IPS-20b (cell line): ENCODE measurements at regions not wholly inside any gene's neighbourhood (a gene's known extent, or its start where the extent isn't known, plus 50 kb on each side); places are given as distances from the start of the nearest gene placed in this dataset.
"Not testable (repeated sequence)": the region's sequence is repeated elsewhere in the genome, so short reads cannot be mapped to it uniquely, and the experiment has no call there.

ENCODE experiments used
- H3K27ac ChIP-seq: one replicate; pipeline ENCODE4 v1.5.1; 2013; ENCODE audit warnings: low read length
- H3K27me3 ChIP-seq: 2 replicates; pipeline ENCODE4 v1.6.1; 2013; ENCODE audit warnings: mild to moderate bottlenecking, low read length, inconsistent platforms; ENCODE audit not compliant: insufficient read depth
- H3K36me3 ChIP-seq: 2 replicates; pipeline ENCODE4 v1.6.1; 2013; ENCODE audit warnings: low read depth, mild to moderate bottlenecking, inconsistent platforms, low read length, moderate library complexity; ENCODE audit not compliant: insufficient read depth
- H3K4me1 ChIP-seq: 2 replicates; pipeline ENCODE4 v1.6.1; 2013; ENCODE audit warnings: mild to moderate bottlenecking, control low read depth, inconsistent platforms, low read length, moderate library complexity; ENCODE audit not compliant: insufficient read depth
- H3K4me3 ChIP-seq: 2 replicates; pipeline ENCODE4 v1.5.1; 2013; ENCODE audit warnings: mild to moderate bottlenecking, low read length, inconsistent platforms
- H3K9ac ChIP-seq: 2 replicates; pipeline ENCODE4 v1.6.1; 2013; ENCODE audit warnings: low read depth, mild to moderate bottlenecking, inconsistent platforms, low read length, moderate library complexity
- H3K9me3 ChIP-seq: 2 replicates; pipeline ENCODE4 v1.6.1; 2013; ENCODE audit warnings: mild to moderate bottlenecking, low read depth, low read length, inconsistent platforms; ENCODE audit not compliant: insufficient read depth

DNA sequence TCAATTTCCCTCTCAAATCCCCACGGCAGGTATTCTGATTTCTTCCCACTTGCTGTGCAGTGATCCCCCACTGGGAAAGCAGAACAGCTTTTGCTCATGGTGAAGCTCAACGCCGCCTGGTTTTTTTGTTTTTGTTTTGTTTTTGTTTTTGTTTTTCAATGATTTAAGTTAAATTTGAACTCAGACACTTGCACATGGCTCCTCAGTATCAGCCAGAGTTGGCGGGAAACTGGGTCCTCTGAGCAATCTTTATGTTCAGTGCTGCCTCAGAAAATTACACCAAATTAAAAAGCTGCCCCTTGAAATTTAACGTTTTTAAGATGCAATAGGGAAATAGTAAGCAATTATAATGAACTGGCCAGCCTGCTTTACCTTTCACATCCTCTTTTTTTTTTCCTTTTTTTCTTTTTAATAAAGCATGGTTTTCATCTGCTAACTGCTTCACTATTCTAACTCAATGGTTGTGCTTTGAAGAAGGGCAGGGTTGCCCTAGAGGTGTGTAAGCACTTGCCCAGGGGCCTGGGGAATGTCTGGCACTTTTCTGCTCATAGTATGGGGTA is 277.0 kb upstream of the HNRNPA3 start:
- H3K27me3 ChIP-seq, result no peaks in the 10 kb centered on the region
- H3K36me3 ChIP-seq, result no peaks in the 10 kb centered on the region
- H3K4me1 ChIP-seq, result peaks cover 4% of the 10 kb centered on the region
- no peak overlapping the region for H3K4me3 ChIP-seq
- no peaks in the 10 kb centered on the region for H3K9me3 ChIP-seq
- H3K27ac ChIP-seq, result no peak overlapping the region
- H3K9ac ChIP-seq, result no peak overlapping the region

DNA sequence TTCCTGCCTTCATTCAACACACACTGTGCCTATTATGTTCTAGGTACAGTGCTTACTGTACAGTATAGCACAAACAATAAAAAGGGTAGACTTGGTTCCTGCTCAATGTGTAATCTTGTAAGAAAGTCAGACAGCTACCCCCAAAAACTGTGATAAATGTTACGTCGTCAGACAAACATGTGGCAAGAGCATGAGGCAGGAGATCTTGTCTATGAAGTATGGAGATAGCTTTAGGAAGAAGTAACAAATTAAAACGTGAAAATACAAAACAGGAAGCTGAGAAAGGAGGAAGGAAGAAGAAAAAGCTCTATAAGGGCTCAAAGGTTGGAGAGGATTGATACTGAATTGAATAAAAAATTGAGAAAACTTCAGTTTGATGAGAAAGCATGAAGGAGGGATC is 276.2 kb upstream of the HNRNPA3 start:
- H3K27me3 ChIP-seq, result no peaks in the 10 kb centered on the region
- H3K4me1 ChIP-seq, result peaks cover 4% of the 10 kb centered on the region
- no peaks in the 10 kb centered on the region for H3K36me3 ChIP-seq
- no peak overlapping the region for H3K27ac ChIP-seq
- H3K9ac ChIP-seq, result no peak overlapping the region
- H3K4me3 ChIP-seq, result no peak overlapping the region
- H3K9me3 ChIP-seq, result no peaks in the 10 kb centered on the region

DNA sequence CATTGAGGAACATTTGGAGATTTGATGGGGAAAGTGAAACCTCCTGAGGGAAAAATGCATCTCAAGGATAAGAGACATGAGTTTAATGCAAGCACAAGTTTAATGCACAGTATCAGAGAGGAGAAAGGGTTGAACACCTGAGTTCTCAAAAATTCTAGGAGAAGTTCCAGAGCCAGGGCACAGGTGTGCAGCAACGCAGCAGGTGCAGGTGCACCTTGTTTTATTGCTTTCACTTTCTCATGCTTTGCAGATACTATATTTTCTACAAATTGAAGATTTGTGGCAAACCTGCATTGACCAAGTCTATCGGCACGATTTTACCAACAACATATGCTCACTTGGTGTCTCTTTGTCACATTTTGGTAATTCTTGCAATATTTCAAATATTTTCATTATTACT is 267.6 kb upstream of the HNRNPA3 start:
- H3K27me3 ChIP-seq, result no peaks in the 10 kb centered on the region
- H3K9me3 ChIP-seq, result no peaks in the 10 kb centered on the region
- H3K4me3 ChIP-seq, result no peak overlapping the region
- H3K36me3 ChIP-seq, result no peaks in the 10 kb centered on the region
- H3K4me1 ChIP-seq, result no peaks in the 10 kb centered on the region
- H3K9ac ChIP-seq, result no peak overlapping the region
- no peak overlapping the region for H3K27ac ChIP-seq

DNA sequence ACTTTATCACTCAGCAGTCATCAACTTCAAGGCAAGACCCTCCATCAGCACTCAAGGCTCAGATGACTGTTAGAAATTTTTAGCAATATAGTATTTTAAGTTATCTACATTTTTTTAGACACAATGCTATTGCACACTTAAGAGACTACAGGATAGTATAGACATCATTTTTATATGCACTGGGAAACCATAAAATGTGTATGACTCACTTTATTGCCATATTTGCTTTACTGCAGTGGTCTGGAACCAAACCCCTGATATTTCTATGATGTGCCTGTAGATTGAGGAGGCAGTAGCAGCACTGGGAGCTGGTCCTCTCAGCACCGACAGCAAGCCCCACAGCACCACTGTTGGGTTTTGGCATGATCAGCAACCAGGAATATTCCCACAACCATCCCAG is 264.8 kb upstream of the HNRNPA3 start:
- Histone ChIP-seq H3K27me3 (no peaks in the 10 kb centered on the region), H3K36me3 (no peaks in the 10 kb centered on the region), H3K4me3 (no peak overlapping the region), H3K27ac (no peak overlapping the region), H3K4me1 (no peaks in the 10 kb centered on the region), H3K9me3 (no peaks in the 10 kb centered on the region; the same call in 1 of the 2 replicates), H3K9ac (no peak overlapping the region)

DNA sequence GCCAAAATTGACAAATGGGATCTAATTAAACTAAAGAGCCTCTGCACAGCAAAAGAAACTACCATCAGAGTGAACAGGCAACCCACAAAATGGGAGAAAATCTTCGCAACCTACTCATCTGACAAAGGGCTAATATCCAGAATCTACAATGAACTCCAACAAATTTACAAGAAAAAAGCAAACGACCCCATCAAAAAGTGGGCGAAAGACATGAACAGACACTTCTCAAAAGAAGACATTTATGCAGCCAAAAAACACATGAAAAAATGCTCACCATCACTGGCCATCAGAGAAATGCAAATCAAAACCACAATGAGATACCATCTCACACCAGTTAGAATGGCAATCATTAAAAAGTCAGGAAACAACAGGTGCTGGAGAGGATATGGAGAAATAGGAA is 261.4 kb upstream of the HNRNPA3 start:
- not testable (repeated sequence) for H3K9me3 ChIP-seq, H3K36me3 ChIP-seq, H3K27ac ChIP-seq

DNA sequence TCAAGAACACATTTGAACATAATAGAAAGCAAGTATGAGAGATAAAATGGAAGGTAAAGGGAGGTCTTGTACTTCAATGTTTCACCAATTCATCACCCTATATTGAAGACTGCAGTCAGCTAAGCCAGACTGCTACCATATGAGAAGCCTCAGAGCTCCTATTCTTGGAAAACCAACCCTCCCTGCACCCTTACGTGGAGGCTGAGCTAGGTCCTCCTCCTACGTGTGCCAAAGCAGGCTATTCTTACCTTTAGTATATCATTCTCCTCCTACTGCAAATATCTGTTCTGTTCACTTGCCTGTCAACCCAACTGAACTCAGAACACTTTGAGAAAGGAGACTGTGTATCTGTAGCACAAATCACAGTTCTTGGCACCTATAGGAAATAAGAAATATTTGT is 255.8 kb upstream of the HNRNPA3 start:
- Histone ChIP-seq H3K9ac (no peak overlapping the region), H3K4me1 (0 out of 2 replicates have a peak, but pooled peaks cover under 1% of the 10 kb centered on the region), H3K27me3 (no peaks in the 10 kb centered on the region), H3K4me3 (no peak overlapping the region), H3K36me3 (no peaks in the 10 kb centered on the region), H3K27ac (no peak overlapping the region), H3K9me3 (no peaks in the 10 kb centered on the region)

More for the DNA sequence above, 261.4 kb upstream of the HNRNPA3 start:
- H3K9ac ChIP-seq, H3K4me1 ChIP-seq, H3K4me3 ChIP-seq, H3K27me3 ChIP-seq: not testable (repeated sequence)

DNA sequence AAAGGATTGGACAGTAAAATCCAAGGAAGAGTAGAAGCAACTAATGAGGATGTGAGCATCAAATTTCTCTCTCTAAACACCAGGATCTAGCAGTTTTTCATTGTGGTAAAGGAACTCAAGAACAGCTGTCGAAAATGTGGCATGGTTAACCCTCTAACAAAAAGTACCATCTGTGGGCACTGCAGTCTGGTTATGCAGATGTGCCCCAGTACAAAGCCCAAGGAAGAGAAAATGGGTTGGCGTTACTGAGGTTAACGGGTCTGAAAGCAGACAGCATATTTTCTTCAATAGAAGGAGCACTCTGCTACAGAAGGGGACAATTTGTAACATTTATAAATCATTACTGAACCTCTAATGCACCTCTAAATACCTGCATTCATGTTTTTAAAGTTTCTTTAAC is 253.0 kb upstream of the HNRNPA3 start:
- H3K9ac ChIP-seq, result no peak overlapping the region
- H3K4me3 ChIP-seq, result no peak overlapping the region
- H3K36me3 ChIP-seq, result no peaks in the 10 kb centered on the region
- H3K4me1 ChIP-seq, result 0 out of 2 replicates have a peak, but pooled peaks cover 2% of the 10 kb centered on the region
- H3K27me3 ChIP-seq, result no peaks in the 10 kb centered on the region
- H3K9me3 ChIP-seq, result no peaks in the 10 kb centered on the region
- no peak overlapping the region for H3K27ac ChIP-seq

DNA sequence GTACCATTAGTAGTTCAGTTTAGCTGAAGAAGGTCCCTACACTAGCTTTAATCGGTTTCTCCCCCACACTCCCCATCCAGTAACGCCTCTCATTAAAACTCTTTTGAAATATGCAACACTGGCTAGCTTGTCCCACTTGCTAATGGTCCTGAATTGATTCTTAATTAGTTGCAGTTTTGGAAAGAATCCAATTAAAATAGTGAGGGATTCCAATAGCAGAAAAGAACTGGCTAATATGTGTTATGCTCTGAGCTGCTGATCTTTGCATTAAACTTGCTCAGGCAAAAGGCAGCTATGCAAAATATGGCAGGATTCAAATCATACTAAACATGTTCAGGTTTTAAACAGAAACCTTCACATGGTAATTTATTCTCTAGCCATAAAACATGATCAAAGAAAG is 252.5 kb upstream of the HNRNPA3 start:
- Histone ChIP-seq H3K4me1 (0 out of 2 replicates have a peak, but pooled peaks cover 2% of the 10 kb centered on the region), H3K27ac (no peak overlapping the region), H3K9me3 (no peaks in the 10 kb centered on the region), H3K9ac (no peak overlapping the region), H3K27me3 (no peaks in the 10 kb centered on the region), H3K36me3 (no peaks in the 10 kb centered on the region), H3K4me3 (no peak overlapping the region)

DNA sequence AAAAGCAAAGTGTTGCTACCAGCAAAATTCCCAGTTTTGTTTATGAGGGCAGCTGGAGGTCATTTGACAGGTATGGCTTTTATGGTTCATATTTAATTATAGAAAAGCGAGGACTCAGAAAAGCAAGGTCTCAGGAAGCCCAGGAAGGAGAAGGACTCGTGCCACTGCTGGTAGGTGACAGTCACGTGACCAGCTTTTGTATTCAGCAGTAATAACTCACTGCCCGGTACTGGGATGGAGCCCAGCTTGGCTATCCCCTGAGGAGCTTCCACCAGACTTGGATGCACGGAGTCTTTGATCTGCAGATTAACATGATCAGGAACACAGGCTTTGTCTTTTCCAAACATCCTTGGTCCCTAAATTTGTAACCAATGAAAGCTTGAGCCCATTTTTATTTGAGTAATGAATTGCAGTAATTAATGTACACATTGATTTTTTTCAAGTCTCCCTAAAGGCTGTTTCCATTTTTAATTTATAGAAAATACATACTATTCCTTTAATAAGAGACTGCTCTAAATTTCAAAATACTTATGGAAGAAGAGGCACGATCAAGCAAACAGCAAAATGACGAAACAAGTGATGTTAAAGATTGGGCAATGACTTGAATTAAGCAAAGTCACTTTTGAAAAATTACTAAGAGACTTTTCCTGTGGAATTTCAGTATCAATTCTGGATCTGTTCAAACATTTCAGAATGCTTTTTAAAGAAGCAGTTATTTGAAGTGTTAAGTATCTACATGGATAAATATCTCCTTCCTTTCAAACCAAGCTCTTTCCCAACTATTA is 251.7 kb upstream of the HNRNPA3 start:
- Histone ChIP-seq H3K9me3 (no peaks in the 10 kb centered on the region), H3K9ac (no peak overlapping the region), H3K27me3 (no peaks in the 10 kb centered on the region), H3K4me1 (0 out of 2 replicates have a peak, but pooled peaks cover 2% of the 10 kb centered on the region), H3K27ac (no peak overlapping the region), H3K4me3 (no peak overlapping the region), H3K36me3 (no peaks in the 10 kb centered on the region)

DNA sequence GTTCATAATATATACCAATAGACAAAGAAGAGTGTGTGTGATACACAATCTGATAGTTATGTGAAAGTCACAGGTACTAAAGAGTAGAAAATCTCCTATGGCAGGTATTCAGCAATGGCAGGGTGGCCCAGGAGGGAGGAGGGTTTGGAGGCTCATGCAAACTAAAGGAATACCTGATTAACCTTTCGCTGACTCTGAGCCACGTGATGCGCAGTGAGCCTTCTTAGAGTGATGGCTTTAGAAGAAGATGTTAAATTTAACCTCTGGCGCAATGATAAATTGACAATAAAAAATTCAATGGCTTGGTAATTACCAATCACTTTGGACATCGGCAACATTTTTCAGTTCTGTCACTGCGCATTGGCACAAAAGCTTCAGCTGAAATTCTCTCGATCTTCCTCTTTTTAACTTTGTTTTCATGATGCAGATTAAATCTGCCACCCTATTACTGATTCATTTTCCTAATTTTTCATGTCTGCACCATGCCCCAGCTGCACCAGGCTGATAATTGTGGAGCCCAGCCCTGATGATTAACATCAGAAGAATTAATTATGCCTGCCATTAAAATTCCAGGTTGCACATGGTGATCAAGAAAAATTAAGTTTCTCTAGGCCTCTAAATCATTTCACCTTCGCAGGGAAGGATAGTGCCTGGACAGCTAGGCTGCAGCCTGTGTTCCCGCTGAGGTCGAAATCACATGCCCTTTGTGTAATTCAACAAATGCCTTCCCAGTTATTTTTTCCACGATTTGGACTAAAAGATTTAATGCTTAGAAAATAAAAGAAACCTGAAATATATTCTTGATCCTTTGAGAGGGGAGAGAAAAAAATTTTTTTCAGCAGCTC is 250.6 kb upstream of the HNRNPA3 start:
- H3K4me1 ChIP-seq, result 0 out of 2 replicates have a peak, but pooled peaks cover 2% of the 10 kb centered on the region
- H3K4me3 ChIP-seq, result no peak overlapping the region
- no peaks in the 10 kb centered on the region for H3K36me3 ChIP-seq
- no peak overlapping the region for H3K27ac ChIP-seq
- no peak overlapping the region for H3K9ac ChIP-seq
- H3K9me3 ChIP-seq, result no peaks in the 10 kb centered on the region
- H3K27me3 ChIP-seq, result no peaks in the 10 kb centered on the region

DNA sequence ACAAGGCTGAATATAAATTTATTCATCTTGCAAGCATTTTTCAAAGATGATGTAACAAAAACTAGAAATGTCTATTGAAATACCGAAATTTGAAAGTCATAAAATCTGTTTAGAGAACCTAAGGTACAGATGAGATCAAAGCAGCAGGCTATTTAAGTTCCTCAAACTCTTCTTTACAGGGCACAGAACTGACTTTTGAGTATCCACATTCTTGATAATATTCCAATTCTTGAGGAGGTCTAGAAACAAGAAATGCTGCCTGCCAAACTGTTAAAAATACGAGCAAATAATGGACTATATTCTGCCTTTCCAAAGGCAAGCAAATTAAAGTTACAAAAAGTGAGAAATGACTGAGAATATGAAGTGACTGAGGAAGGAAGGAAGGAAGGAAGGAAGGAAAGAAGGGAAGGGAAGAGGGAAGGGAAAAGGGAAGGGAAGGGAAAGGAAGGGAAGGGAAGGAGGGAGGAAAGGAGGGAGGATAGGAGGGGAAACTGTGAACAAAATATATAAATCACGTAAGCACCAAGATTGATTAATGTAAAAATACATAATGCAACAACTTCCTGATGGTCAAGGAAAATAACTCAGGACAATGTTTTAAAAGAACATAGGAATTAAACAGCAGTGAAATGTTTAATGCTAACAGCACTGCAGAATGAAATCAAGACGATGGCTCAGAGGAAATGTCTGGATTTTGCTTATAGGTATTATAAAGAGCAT is 248.9 kb upstream of the HNRNPA3 start:
- H3K4me3 ChIP-seq, result no peak overlapping the region

More for the DNA sequence above, 248.9 kb upstream of the HNRNPA3 start:
- Histone ChIP-seq H3K4me1 (0 out of 2 replicates have a peak, but pooled peaks cover 2% of the 10 kb centered on the region), H3K9me3 (no peaks in the 10 kb centered on the region), H3K27me3 (no peaks in the 10 kb centered on the region), H3K9ac (no peak overlapping the region), H3K36me3 (no peaks in the 10 kb centered on the region), H3K27ac (no peak overlapping the region)
